ENCODE measurements at regions not wholly inside any gene's neighbourhood (a gene's known extent, or its start where the extent isn't known, plus 50 kb on each side); places are given as distances from the start of the nearest gene placed in this dataset.
A peak's percentile ranks its signal among the peaks of the same experiment; 100 is the strongest.

- H3K9me3 ChIP-seq (replicated peaks) = no peaks in the 10 kb centered on the region
- peak overlapping the region; percentile 89 for H3K27ac ChIP-seq (replicated peaks)
- peaks cover 61% of the 10 kb centered on the region for H3K4me1 ChIP-seq
- TF ChIP-seq CTCF (IDR thresholded peaks at IDR 0.05; ENCODE audit: borderline replicate concordance) = no peak
- H3K4me3 ChIP-seq = peak overlapping the region; percentile 89
- intact Hi-C loops (cut with micrococcal nuclease) = no loop called here
- H3K27me3 ChIP-seq (ENCODE audit: low read depth) = no peaks in the 10 kb centered on the region
- peak; percentile 28 for DNase-seq
- no peaks in the 10 kb centered on the region for H3K36me3 ChIP-seq
Observed at GRCh38 chr13:33349288-33349985, 63.9 kb upstream of the STARD13 start.

GRCh38 chr13:33349986-33350826, 64.7 kb upstream of the STARD13 start:
- H3K27ac ChIP-seq (replicated peaks) = peak overlapping the region; percentile 89
- no peaks in the 10 kb centered on the region for H3K36me3 ChIP-seq
- H3K4me1 ChIP-seq = peaks cover 61% of the 10 kb centered on the region
- intact Hi-C loops (cut with micrococcal nuclease) = no loop called here
- no peaks in the 10 kb centered on the region for H3K27me3 ChIP-seq (ENCODE audit: low read depth)
- peak overlapping the region; percentile 89 for H3K4me3 ChIP-seq
- H3K9me3 ChIP-seq (replicated peaks) = no peaks in the 10 kb centered on the region
- DNase-seq = peak; percentile 65
- TF ChIP-seq CTCF (IDR thresholded peaks at IDR 0.05; ENCODE audit: borderline replicate concordance) = no peak

GRCh38 chr13:33351319-33351718, 65.8 kb upstream of the STARD13 start:
- H3K9me3 ChIP-seq (replicated peaks) = no peaks in the 10 kb centered on the region
- no peaks in the 10 kb centered on the region for H3K36me3 ChIP-seq
- peak overlapping the region; percentile 89 for H3K4me3 ChIP-seq
- H3K27ac ChIP-seq (replicated peaks) = peak overlapping the region; percentile 89
- DNase-seq = no peak
- no peaks in the 10 kb centered on the region for H3K27me3 ChIP-seq (ENCODE audit: low read depth)
- H3K4me1 ChIP-seq = peaks cover 65% of the 10 kb centered on the region
- TF ChIP-seq CTCF (IDR thresholded peaks at IDR 0.05; ENCODE audit: borderline replicate concordance) = peak; percentile 39
- intact Hi-C loops (cut with micrococcal nuclease) = no loop called here

GRCh38 chr13:33352041-33352440, 66.5 kb upstream of the STARD13 start:
- DNase-seq = no peak
- peak overlapping the region; percentile 89 for H3K27ac ChIP-seq (replicated peaks)
- TF ChIP-seq CTCF (IDR thresholded peaks at IDR 0.05; ENCODE audit: borderline replicate concordance) = no peak
- no peaks in the 10 kb centered on the region for H3K27me3 ChIP-seq (ENCODE audit: low read depth)
- H3K4me1 ChIP-seq = peaks cover 72% of the 10 kb centered on the region
- no peaks in the 10 kb centered on the region for H3K9me3 ChIP-seq (replicated peaks)
- intact Hi-C loops (cut with micrococcal nuclease) = no loop called here
- no peak overlapping the region for H3K4me3 ChIP-seq
- H3K36me3 ChIP-seq = no peaks in the 10 kb centered on the region

GRCh38 chr13:33352526-33352925, 67.0 kb upstream of the STARD13 start:
- TF ChIP-seq CTCF (IDR thresholded peaks at IDR 0.05; ENCODE audit: borderline replicate concordance) = no peak
- no peaks in the 10 kb centered on the region for H3K9me3 ChIP-seq (replicated peaks)
- H3K27ac ChIP-seq (replicated peaks) = peak overlapping the region; percentile 72
- H3K27me3 ChIP-seq (ENCODE audit: low read depth) = no peaks in the 10 kb centered on the region
- no peak overlapping the region for H3K4me3 ChIP-seq
- H3K4me1 ChIP-seq = peaks cover 74% of the 10 kb centered on the region
- intact Hi-C loops (cut with micrococcal nuclease) = no loop called here
- DNase-seq = no peak
- no peaks in the 10 kb centered on the region for H3K36me3 ChIP-seq
